ENCODE measurements at regions not wholly inside any gene's neighbourhood (a gene's known extent, or its start where the extent isn't known, plus 50 kb on each side); places are given as distances from the start of the nearest gene placed in this dataset.

DNA sequence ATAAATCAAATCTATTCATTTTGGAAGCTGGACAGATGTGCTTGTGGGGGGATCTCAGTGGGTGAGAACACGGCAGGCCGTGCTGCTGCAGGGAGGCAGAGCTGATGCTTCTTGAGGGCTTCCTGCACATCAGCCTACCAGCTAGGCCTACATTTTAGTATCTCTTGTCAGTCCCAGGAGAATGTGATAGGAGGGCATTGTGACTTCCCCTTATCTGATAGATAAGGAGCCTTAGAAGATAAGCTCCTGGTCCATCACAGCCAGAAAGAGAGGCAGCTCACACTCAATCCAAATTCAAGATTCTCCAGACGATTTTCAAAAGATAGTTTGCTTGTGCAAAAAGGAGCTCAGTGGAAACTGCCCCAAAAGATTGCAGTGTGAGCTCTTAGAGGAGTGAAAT, 89.0 kb downstream of the SHANK2 start:
- TF ChIP-seq, protein P1, sequence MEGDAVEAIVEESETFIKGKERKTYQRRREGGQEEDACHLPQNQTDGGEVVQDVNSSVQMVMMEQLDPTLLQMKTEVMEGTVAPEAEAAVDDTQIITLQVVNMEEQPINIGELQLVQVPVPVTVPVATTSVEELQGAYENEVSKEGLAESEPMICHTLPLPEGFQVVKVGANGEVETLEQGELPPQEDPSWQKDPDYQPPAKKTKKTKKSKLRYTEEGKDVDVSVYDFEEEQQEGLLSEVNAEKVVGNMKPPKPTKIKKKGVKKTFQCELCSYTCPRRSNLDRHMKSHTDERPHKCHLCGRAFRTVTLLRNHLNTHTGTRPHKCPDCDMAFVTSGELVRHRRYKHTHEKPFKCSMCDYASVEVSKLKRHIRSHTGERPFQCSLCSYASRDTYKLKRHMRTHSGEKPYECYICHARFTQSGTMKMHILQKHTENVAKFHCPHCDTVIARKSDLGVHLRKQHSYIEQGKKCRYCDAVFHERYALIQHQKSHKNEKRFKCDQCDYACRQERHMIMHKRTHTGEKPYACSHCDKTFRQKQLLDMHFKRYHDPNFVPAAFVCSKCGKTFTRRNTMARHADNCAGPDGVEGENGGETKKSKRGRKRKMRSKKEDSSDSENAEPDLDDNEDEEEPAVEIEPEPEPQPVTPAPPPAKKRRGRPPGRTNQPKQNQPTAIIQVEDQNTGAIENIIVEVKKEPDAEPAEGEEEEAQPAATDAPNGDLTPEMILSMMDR (IDR thresholded peaks at IDR 0.05; ENCODE audit: insufficient read depth, low read depth, low read length) = no peak
- no peak for TF ChIP-seq EZH2 (IDR thresholded peaks at IDR 0.05; ENCODE audit: insufficient read depth, low read length)
